ENCODE measurements at regions not wholly inside any gene's neighbourhood (a gene's known extent, or its start where the extent isn't known, plus 50 kb on each side); places are given as distances from the start of the nearest gene placed in this dataset.

DNA sequence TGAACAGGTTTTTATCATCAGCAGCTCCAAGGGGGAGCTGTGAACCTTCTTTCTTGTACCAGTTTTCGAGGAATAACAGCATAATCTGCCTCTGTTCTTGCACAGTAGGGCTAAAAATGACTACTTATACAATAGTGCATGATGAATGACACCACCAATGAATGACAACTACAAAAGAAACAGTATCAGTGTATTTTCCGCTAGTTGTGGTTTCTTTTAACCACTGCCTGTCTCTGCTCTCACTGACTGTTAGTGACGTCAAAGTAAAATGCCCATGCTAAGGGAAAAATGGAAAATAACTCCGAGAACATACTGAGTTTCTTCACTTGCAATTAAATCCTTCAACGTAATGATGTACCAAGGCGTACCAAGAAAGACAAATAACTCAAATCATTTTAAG, 294.9 kb downstream of the MAP2K6 start:
- TF ChIP-seq, protein P1, sequence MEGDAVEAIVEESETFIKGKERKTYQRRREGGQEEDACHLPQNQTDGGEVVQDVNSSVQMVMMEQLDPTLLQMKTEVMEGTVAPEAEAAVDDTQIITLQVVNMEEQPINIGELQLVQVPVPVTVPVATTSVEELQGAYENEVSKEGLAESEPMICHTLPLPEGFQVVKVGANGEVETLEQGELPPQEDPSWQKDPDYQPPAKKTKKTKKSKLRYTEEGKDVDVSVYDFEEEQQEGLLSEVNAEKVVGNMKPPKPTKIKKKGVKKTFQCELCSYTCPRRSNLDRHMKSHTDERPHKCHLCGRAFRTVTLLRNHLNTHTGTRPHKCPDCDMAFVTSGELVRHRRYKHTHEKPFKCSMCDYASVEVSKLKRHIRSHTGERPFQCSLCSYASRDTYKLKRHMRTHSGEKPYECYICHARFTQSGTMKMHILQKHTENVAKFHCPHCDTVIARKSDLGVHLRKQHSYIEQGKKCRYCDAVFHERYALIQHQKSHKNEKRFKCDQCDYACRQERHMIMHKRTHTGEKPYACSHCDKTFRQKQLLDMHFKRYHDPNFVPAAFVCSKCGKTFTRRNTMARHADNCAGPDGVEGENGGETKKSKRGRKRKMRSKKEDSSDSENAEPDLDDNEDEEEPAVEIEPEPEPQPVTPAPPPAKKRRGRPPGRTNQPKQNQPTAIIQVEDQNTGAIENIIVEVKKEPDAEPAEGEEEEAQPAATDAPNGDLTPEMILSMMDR (IDR thresholded peaks at IDR 0.05; ENCODE audit: insufficient read depth, low read depth, low read length) = no peak
- TF ChIP-seq EZH2 (IDR thresholded peaks at IDR 0.05; ENCODE audit: insufficient read depth, low read length) = no peak

Data from astrocyte (in vitro differentiated cells and primary cell).